ENCODE measurements at regions not wholly inside any gene's neighbourhood (a gene's known extent, or its start where the extent isn't known, plus 50 kb on each side); places are given as distances from the start of the nearest gene placed in this dataset.

- TF ChIP-seq SP2 (IDR thresholded peaks at IDR 0.05; ENCODE audit: low read length) (no peak), TAF1 (IDR thresholded peaks at IDR 0.05; ENCODE audit: low read depth, low read length) (no peak), CTBP2 (IDR thresholded peaks at IDR 0.05; ENCODE audit: borderline replicate concordance, insufficient read depth, insufficient read length, low read length) (no peak), EZH2 (IDR thresholded peaks at IDR 0.05; ENCODE audit: low read depth, low read length, severe bottlenecking) (no peak), CREB1 (IDR thresholded peaks at IDR 0.05) (no peak), BCL11A (IDR thresholded peaks at IDR 0.05; ENCODE audit: low read depth in 2 of 2, low read length in 2 of 2) (no peak), CHD1 (IDR thresholded peaks at IDR 0.05; ENCODE audit: low read depth, low read length) (no peak), RFX5 (IDR thresholded peaks at IDR 0.05; ENCODE audit: borderline replicate concordance, low read depth, low read length) (no peak), E2F6 (IDR thresholded peaks at IDR 0.05) (no peak), BRCA1 (IDR thresholded peaks at IDR 0.05; ENCODE audit: low read depth, low read length) (no peak), CBX5 (IDR thresholded peaks at IDR 0.05; ENCODE audit: low read depth, low read length) (no peak), CHD2 (IDR thresholded peaks at IDR 0.05; ENCODE audit: low read length) (no peak), TCF12 (IDR thresholded peaks at IDR 0.05; ENCODE audit: low read depth, low read length) (no peak)
- WGBS, 2 experiments (ENCODE audit: extremely low coverage in 1 of 2, insufficient coverage in 1 of 2, insufficient read length in 1 of 2, insufficient replicate concordance in 2 of 2, low coverage in 1 of 2, low lambda C conversion rate in 2 of 2, missing lambda C conversion rate in 1 of 2) = 94% methylated on average over 2 of the region's 2 CpGs; no CpG with 5 or more reads in 1 of the 2 experiments
- FAIRE-seq = no peak
Measured at GRCh38 chr12:69046363-69046762, 113.4 kb upstream of the CPM start.

More at GRCh38 chr12:69046363-69046762, 113.4 kb upstream of the CPM start:
- no peaks in the 10 kb centered on the region for H3K27me3 ChIP-seq (replicated peaks in 1 of 4; ENCODE audit: control insufficient read depth in 3 of 4, extremely low read depth in 1 of 4, insufficient read depth in 3 of 4, low read length in 3 of 4)
- no peak overlapping the region for H3K23ac ChIP-seq (ENCODE audit: insufficient read length)
- no peaks in the 10 kb centered on the region for H3K36me3 ChIP-seq (ENCODE audit: control insufficient read depth in 2 of 4, insufficient read depth in 4 of 4, low read length in 3 of 4)
- no peak overlapping the region for H4K91ac ChIP-seq (replicated peaks; ENCODE audit: insufficient read length, low read length)
- no peak overlapping the region for H2AFZ ChIP-seq (ENCODE audit: low read length)
- H3K56ac ChIP-seq (replicated peaks; ENCODE audit: insufficient read length, low read depth, low read length) = no peak overlapping the region
- H3K4me1 ChIP-seq (replicated peaks in 1 of 4; ENCODE audit: control insufficient read depth in 3 of 4, insufficient read depth in 4 of 4, low read length in 3 of 4) = peaks cover 0 to 9% (median 3%) of the 10 kb centered on the region in 4 experiments; a peak in 2 of 7 replicates
- no peaks in the 10 kb centered on the region for H3K23me2 ChIP-seq (ENCODE audit: low read depth, low read length)
- H4K8ac ChIP-seq (ENCODE audit: extremely low read depth, insufficient read depth, low read length) = no peak overlapping the region
- H3K27ac ChIP-seq (ENCODE audit: low read depth, low read length) = no peak overlapping the region
- no peak overlapping the region for H3K4ac ChIP-seq (replicated peaks; ENCODE audit: insufficient read length, low read depth, low read length)
- no peak overlapping the region for H3K4me3 ChIP-seq (ENCODE audit: extremely low read depth in 1 of 4, insufficient read depth in 2 of 4, low read depth in 3 of 4, low read length in 4 of 4)
- H3K9me3 ChIP-seq (ENCODE audit: insufficient read depth in 2 of 2, low read depth in 1 of 2, low read length in 1 of 2) = no peaks in the 10 kb centered on the region
- no peak overlapping the region for H2BK15ac ChIP-seq (ENCODE audit: low read length)
- H3K79me2 ChIP-seq (ENCODE audit: control insufficient read depth in 1 of 2, insufficient read depth in 2 of 2, low read length in 2 of 2) = no peaks in the 10 kb centered on the region
- H2BK120ac ChIP-seq (replicated peaks; ENCODE audit: low read depth, low read length) = no peak overlapping the region
- CTCF ChIA-PET (ENCODE audit: partially characterized antibody) = interaction anchor here (0.6 to 1.8 kb wide), 5 partner anchors 8 to 173 kb away, joined by 3 to 6 read pairs (median 4); no protein-coding TSS in a partner anchor
- H2BK20ac ChIP-seq (ENCODE audit: low read length) = no peak overlapping the region
- H2BK5ac ChIP-seq (ENCODE audit: low read depth, low read length) = no peak overlapping the region
- H3K18ac ChIP-seq (ENCODE audit: extremely low read depth, low read length) = no peak overlapping the region
- H3K79me1 ChIP-seq (ENCODE audit: low read depth, low read length) = no peaks in the 10 kb centered on the region
- no peak overlapping the region for H4K5ac ChIP-seq (ENCODE audit: insufficient read length, low read depth, low read length)
- no peak overlapping the region for H3K4me2 ChIP-seq (ENCODE audit: insufficient read depth in 1 of 2, low read depth in 2 of 2, low read length in 2 of 2)
- H2AK5ac ChIP-seq (ENCODE audit: low read depth, low read length) = no peak overlapping the region
- no peak overlapping the region for H2BK12ac ChIP-seq (ENCODE audit: low read depth, low read length)
- no peaks in the 10 kb centered on the region for H4K20me1 ChIP-seq (replicated peaks in 1 of 2; ENCODE audit: control insufficient read depth in 1 of 2, insufficient read depth in 2 of 2, low read length in 2 of 2)
- H3K14ac ChIP-seq (ENCODE audit: insufficient read length) = no peak overlapping the region
- no peak overlapping the region for H3K9ac ChIP-seq (replicated peaks in 1 of 4; ENCODE audit: extremely low read depth in 1 of 4, low read depth in 3 of 4, low read length in 3 of 4)
- DNase-seq (ENCODE audit: low read depth in 1 of 2, low spot score in 2 of 2) = no peak
- POLR2A ChIA-PET (ENCODE audit: partially characterized antibody) = no interaction called here
